Neural progenitor cell (in vitro differentiated cells): ENCODE measurements at regions not wholly inside any gene's neighbourhood (a gene's known extent, or its start where the extent isn't known, plus 50 kb on each side); places are given as distances from the start of the nearest gene placed in this dataset.

ENCODE experiments used
- CTCF ChIP-seq: fragments of 200-600 bp; sonication (generic); IDR thresholded peaks from 2 replicates; pipeline ENCODE4 v1.5.1; 2017; ENCODE audit warnings: antibody characterized with exemption, mild to moderate bottlenecking
- EZH2 ChIP-seq: fragments of 200-600 bp; sonication (generic); IDR thresholded peaks from 2 replicates; pipeline ENCODE4 v1.6.1; 2017; ENCODE audit warnings: antibody characterized with exemption, mild to moderate bottlenecking, moderate library complexity

GRCh38 chr13:59332966-59333365, 830.8 kb downstream of the DIAPH3 start:
- no peak for TF ChIP-seq CTCF
- TF ChIP-seq EZH2, result no peak
